ENCODE measurements at regions not wholly inside any gene's neighbourhood (a gene's known extent, or its start where the extent isn't known, plus 50 kb on each side); places are given as distances from the start of the nearest gene placed in this dataset.

- TF ChIP-seq, protein P1, sequence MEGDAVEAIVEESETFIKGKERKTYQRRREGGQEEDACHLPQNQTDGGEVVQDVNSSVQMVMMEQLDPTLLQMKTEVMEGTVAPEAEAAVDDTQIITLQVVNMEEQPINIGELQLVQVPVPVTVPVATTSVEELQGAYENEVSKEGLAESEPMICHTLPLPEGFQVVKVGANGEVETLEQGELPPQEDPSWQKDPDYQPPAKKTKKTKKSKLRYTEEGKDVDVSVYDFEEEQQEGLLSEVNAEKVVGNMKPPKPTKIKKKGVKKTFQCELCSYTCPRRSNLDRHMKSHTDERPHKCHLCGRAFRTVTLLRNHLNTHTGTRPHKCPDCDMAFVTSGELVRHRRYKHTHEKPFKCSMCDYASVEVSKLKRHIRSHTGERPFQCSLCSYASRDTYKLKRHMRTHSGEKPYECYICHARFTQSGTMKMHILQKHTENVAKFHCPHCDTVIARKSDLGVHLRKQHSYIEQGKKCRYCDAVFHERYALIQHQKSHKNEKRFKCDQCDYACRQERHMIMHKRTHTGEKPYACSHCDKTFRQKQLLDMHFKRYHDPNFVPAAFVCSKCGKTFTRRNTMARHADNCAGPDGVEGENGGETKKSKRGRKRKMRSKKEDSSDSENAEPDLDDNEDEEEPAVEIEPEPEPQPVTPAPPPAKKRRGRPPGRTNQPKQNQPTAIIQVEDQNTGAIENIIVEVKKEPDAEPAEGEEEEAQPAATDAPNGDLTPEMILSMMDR (IDR thresholded peaks at IDR 0.05), result no peak
- TF ChIP-seq POLR2A (IDR thresholded peaks at IDR 0.05), result no peak
Measured at GRCh38 chr2:109689973-109690372, 75.8 kb downstream of the SOWAHC start.

Measured in lower leg skin (tissue), 3 donors.